ENCODE measurements at regions not wholly inside any gene's neighbourhood (a gene's known extent, or its start where the extent isn't known, plus 50 kb on each side); places are given as distances from the start of the nearest gene placed in this dataset.

GRCh38 chr3:72461787-72462186 is 386.5 kb downstream of the SHQ1 start:
- no peak for DNase-seq

GRCh38 chr3:72460205-72461174 is 387.8 kb downstream of the SHQ1 start:
- no peak for DNase-seq

DNA sequence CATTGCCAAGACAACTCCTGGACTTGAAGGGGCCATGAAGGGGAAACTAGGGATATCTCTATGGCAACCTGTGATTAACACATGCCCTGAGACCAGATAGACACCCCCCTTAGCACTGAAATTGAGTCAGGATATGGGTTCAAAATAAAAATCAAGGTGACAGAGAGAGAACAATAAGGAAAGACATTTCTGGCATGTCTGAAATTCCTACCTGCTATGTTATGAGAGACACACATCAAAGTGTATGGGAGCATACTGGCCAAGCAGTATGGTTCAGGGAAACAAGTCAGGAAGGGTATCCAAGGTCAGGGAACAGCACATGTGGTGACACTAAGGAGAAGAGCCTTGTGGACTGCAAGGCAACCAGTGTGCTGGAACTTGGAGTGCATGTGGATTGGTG is 388.7 kb downstream of the SHQ1 start:
- no peak for DNase-seq

DNA sequence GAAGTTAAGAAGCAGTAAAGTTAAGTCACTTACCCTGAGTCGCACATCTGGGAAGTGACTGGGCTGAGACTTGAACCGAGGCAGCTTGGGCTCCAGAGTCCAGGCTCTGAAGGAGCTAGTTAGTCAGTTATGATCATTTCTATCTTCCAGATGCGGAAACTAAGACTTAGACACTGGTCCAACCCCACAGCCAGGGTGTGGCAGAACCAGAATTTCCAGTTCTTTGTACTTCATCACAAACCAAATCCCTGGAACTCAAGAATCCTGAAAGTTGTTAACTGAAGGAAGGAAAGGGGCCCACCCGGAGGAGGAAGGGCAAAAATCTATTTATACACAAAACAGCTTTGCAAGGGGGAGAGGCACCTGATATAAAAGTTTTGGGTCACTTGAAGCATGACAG is 389.9 kb downstream of the SHQ1 start:
- no peak for DNase-seq

- DNase-seq, result no peak
These were observed 393.8 kb downstream of the SHQ1 start for GRCh38 chr3:72454441-72454840.

GRCh38 chr3:72453706-72454105 is 394.5 kb downstream of the SHQ1 start:
- no peak for DNase-seq

- DNase-seq, result no peak
These were observed 395.5 kb downstream of the SHQ1 start for GRCh38 chr3:72452745-72453144.

DNA sequence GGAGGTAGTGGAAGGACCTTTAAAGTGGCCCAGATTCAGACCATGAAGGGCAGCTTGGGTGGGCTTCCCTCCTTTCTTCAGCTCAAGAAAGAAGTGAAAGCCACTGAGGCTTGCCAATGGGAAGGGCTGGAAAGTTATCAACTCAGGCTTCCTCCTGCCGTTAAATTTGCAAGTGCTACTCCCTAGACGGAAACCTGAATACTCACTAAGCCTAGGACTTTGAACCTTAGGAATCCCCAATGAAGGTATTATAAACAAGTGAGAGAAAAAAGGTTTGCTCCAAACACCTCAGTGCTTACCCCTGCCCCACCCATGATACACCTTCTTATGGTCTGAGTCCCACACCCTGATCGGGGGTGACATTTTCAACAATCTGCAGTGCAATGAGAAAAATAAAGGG is 396.4 kb downstream of the SHQ1 start:
- no peak for DNase-seq

DNA sequence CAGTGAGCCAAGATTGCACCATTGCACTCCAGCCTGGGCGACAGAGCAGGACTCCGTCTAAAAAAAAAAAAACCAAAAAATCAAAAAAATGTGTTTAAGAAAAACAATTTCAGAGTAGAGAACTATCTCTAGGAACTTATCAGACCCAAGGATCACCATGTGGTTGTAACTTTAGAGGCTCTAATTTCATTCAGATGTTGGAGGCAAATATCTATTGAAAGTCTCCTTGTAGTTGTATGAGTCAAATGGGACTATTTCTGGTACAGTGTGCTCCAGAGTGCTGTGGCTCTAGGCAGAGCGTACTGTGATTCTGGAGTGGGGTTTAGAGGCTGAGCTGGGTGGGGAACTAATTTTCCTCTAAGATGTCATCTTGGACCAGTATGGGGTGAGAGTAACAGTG is 398.7 kb downstream of the SHQ1 start:
- no peak for DNase-seq

- no peak for DNase-seq
These were observed 399.4 kb downstream of the SHQ1 start for GRCh38 chr3:72448858-72449257.

DNA sequence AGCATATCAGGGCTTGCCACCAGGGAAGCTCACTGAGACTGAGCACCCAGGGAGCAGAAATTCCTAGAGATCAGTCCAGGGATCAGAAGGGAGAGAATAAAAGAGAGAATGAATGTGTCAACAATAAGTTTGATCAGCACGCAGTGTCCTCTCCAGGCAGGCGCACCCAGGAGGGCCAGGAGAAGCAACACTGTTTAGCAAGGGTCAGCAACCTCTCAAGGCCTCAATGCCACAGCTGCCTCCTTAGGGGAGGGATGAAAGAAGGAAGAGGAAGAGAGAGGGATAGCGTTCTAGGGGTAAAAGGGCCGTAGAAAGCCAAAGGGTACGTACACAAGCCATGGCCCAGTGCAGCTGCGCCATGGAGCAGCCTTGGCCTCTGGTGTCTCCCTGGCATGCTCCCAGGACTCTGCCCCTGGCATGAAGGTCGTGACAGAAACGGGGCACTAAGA is 399.8 kb downstream of the SHQ1 start:
- DNase-seq, result peak in 8 of 51 donors; percentile 3 to 23 (median 4)

DNA sequence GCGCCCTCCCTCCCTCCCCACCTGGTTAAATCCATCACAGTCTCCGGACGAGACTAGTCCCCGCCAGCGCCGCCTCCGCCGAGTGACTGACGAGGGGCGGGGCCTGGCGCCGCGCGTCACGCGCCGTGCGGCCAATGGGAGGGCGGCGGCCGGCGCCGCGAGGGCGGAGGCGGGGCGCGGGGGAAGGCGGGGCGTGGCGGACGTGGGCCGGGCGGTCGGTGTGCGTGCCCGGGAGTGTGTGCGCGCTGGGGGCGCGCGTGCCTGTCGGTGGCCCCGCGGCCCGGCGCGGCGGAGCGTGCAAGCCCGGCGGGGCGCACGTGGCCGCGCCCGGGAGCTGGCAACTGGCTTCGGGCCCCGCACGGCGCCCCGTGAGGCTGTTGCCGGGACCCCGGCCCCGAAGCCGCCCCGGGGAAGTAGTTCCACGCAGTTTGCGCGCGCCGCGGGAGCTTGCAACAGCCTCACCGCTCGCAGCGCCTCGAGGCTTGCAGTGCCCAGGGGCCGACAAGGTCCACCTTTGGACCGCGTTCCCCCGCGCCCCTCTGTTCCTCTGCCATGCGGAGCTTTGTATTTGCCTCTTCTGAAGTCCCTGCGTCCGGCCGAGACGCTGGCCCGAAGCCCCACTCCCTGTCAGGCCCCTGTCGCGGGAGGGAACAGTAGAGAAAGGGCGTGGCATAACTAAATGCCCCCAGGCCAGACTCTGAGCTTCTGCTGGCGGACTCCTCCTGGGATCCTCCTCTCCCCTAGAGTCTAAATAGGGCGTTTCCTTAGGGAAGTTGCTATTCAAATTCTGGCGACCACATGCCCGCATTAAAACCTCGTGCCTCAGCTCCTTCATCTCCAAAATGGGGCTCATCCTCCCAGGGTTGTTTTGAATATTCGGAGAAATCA is 400.9 kb downstream of the SHQ1 start:
- DNase-seq, result peak; percentile 13 to 96 (median 83)

GRCh38 chr3:72446218-72447058 is 401.8 kb downstream of the SHQ1 start, which contains the start of gene RYBP:
Gene RYBP, minus strand, starts transcription at chr3:72446621.
- DNase-seq, result peak in 23 of 51 donors; percentile 27 to 87 (median 65)

DNA sequence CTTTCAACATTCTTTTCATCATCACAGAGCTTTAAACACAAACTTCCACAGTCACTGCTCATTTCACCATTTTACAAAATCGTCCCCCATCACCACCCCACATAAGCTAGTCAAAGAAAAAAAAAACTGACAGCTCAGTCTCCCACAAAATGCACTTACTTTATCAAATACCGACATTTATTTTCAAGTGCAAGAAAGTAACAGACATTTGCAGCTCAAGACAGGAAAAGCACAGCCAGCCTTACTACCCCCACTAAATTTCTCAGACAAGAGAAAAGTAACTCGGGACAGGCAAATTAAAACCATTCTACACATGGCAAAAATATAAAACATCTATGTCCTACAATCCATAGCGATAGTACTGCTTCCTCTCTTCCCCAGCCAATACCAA is 402.4 kb downstream of the SHQ1 start:
- peak in 1 of 51 donors; percentile 44 for DNase-seq

DNA sequence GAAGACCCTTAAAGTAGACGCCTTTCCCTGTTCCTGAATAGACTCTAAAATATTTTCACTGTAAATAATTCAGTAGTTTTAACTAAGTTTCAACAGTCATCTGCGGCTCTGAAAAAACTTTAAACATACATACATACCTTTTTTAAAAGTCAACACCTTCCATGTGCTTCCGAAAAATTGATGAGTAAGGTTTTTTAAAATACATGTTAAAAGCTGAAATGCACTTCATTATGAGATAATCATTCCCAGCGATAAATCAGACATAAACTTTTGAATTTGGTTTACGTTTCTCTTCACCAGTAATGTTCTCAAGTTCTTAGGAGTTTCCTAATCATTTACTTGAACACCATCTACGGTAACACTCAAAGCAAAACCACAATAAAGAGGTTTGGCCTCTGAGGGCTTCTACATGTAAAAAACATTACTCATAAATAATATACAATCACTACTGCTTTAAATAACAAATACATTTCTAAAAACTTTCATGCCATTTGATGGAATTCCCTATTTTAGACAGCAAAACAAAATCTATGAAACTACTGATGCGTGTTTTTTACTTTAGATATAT is 403.5 kb downstream of the SHQ1 start:
- DNase-seq, result no peak

- DNase-seq, result no peak
These were observed 405.5 kb downstream of the SHQ1 start for GRCh38 chr3:72442759-72443158.

GRCh38 chr3:72441284-72441994 is 406.8 kb downstream of the SHQ1 start:
- no peak for DNase-seq

DNA sequence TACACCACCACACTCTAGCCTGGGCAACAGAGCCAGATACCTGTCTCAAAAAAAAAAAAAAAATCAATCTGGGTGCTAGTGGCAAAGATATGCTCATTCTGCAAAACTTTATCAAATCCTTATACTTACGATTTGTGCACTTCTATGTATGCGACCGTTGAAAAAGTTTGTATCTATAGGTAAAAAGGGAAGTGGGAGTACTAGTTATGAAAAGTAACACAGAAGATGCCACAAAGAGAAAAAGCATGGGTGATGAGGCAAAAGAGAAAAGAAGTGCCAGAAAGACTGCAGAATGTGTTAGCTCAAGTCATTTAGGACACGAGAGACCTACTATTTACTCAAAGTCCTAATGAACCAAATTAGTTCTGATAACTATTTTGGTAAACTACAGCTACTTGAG is 407.8 kb downstream of the SHQ1 start:
- no peak for DNase-seq

DNA sequence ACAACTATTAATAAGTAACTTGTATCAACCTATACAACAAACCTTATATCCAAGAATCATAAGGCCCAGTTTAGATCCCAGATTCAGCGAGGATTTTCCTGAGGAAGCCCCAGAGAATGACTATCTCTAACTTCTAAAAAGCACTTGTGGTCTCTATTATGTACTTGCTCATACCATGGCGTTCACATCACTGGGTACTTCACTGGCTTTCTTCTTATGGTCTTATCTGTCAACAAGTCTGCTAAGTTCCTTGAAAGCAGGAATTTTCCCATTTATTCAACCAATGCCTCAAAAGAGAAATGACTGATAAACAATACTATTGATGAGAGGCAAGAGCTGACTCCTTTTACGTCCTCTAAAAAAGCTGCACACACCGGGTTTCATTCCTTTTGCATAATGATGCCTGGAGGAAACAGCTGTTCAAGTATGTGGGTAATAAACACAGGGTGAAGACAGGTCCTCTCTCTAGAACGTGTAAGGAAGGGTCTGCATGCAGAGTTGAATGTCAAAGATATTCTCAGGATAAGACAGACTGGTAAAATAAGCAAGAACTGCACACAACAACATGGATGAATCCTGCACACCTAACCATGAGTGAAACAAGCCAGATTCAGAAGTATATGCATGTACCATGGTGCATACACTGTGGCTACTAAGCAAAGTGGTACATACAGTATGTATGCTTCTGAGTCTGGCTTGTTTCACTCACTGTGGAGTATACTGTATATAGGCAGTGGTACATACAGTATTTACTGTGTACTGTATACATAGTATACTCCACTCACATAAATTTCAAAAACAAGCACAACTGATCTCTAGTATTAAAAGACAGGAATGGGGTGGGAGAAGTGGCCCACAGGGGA is 408.7 kb downstream of the SHQ1 start:
- no peak for DNase-seq
